AG09319 (cell line): ENCODE measurements at regions not wholly inside any gene's neighbourhood (a gene's known extent, or its start where the extent isn't known, plus 50 kb on each side); places are given as distances from the start of the nearest gene placed in this dataset.

Experiments used
- DNase-seq: peaks from one replicate; pipeline ENCODE4 v3.0.0-alpha.2; 2010; ENCODE audit warnings: low read depth; ENCODE audit errors: extremely low read depth
- CTCF ChIP-seq: IDR thresholded peaks from 2 replicates; pipeline ENCODE4 v1.5.1; 2011; ENCODE audit warnings: low read depth, mild to moderate bottlenecking, inconsistent platforms, low read length, moderate library complexity

GRCh38 chr2:217037353-217037752 lies 177.5 kb upstream of the TNP1 start:
- no peak for TF ChIP-seq CTCF

GRCh38 chr2:217035967-217036366 lies 176.1 kb upstream of the TNP1 start:
- DNase-seq: no peak
- TF ChIP-seq CTCF: no peak

More at GRCh38 chr2:217037353-217037752, 177.5 kb upstream of the TNP1 start:
- DNase-seq: no peak

- no peak for TF ChIP-seq CTCF
- DNase-seq: no peak
Measured at GRCh38 chr2:217033186-217033585, 173.3 kb upstream of the TNP1 start.

- no peak for DNase-seq
Measured at GRCh38 chr2:217031445-217031844, 171.6 kb upstream of the TNP1 start.

GRCh38 chr2:217030081-217030480 lies 170.2 kb upstream of the TNP1 start:
- TF ChIP-seq CTCF: no peak

More at GRCh38 chr2:217031445-217031844, 171.6 kb upstream of the TNP1 start:
- no peak for TF ChIP-seq CTCF

GRCh38 chr2:217028128-217028527 lies 168.3 kb upstream of the TNP1 start:
- no peak for DNase-seq
- no peak for TF ChIP-seq CTCF

More at GRCh38 chr2:217030081-217030480, 170.2 kb upstream of the TNP1 start:
- DNase-seq: no peak

- TF ChIP-seq CTCF: no peak
- no peak for DNase-seq
Measured at GRCh38 chr2:217027414-217027813, 167.6 kb upstream of the TNP1 start.
